22Rv1 (cell line): ENCODE measurements at regions not wholly inside any gene's neighbourhood (a gene's known extent, or its start where the extent isn't known, plus 50 kb on each side); places are given as distances from the start of the nearest gene placed in this dataset.

Source experiments
- H3K27ac ChIP-seq: fragments of 450-650 bp; 2 replicates; pipeline ENCODE4 v1.5.1; 2017
- CTCF ChIP-seq: fragments of 450-650 bp; IDR thresholded peaks from 2 replicates; pipeline ENCODE4 v1.5.1; 2017; ENCODE audit warnings: mild to moderate bottlenecking
- ZFX ChIP-seq: fragments of 450-650 bp; IDR thresholded peaks from 2 replicates; pipeline ENCODE4 v1.6.1; 2017; ENCODE audit warnings: antibody characterized with exemption, borderline replicate concordance

GRCh38 chr1:90201467-90202358 is 206.8 kb downstream of the ZNF326 start:
- TF ChIP-seq ZFX = no peak
- no peak for TF ChIP-seq CTCF
- H3K27ac ChIP-seq = no peak overlapping the region

DNA sequence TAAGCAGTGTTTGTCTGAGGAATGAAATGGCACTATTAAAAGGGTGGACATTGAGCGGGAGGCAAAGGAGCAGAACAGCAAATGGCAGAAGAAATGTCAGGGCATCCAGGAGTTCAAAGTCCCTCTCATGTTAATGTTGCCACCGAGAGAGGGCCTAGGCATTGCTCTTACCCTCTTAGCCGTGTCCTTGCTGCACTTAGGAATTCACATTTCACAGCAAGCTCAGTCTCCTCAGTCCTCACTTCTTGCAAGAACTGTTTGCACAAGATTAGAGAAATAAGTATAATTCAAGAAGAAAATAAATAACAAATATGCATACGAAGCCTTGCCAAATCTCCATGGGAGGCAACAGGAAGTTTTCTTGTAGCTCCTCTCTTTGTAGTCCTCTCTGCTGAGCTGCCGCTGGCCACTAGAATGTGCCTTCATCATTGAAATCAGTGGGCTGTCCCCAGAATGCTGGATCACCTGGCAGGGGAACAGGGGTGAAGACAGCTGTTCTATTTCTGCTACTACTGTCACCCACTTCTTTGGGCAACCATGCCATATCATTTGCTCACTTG is 205.8 kb downstream of the ZNF326 start:
- TF ChIP-seq ZFX (no peak), CTCF (no peak)
- H3K27ac ChIP-seq = no peak overlapping the region

- H3K27ac ChIP-seq = no peak overlapping the region
- no peak for TF ChIP-seq CTCF
- TF ChIP-seq ZFX = no peak
These were observed 203.9 kb downstream of the ZNF326 start for GRCh38 chr1:90198616-90199332.

DNA sequence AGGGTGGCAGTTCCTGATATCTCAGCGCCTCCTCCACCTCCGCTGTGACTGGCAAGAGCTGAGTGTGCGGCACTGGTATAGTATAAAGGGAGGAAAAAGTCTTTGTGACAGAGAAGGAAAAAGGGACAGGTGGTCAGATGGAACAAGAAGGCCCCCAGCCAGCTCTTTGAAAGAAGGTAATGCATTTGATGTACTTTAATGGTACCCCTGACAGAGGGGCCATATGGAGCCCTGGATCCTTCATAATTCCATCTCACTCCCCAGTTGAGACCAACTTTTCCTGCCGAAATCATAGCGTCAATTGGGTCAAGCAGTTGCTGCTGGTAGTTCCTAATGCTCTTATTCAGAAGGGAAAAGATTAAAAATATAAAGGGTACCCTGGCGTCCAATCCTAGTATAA is 198.2 kb downstream of the ZNF326 start:
- no peak for TF ChIP-seq ZFX
- H3K27ac ChIP-seq = no peak overlapping the region

- no peak overlapping the region for H3K27ac ChIP-seq
- TF ChIP-seq CTCF (no peak), ZFX (no peak)
These were observed 197.5 kb downstream of the ZNF326 start for GRCh38 chr1:90192408-90192807.

GRCh38 chr1:90190523-90190922 is 195.6 kb downstream of the ZNF326 start:
- no peak for TF ChIP-seq CTCF
- TF ChIP-seq ZFX = no peak
- no peak overlapping the region for H3K27ac ChIP-seq

- TF ChIP-seq CTCF = no peak
- TF ChIP-seq ZFX = no peak
- no peak overlapping the region for H3K27ac ChIP-seq
These were observed 195.0 kb downstream of the ZNF326 start for GRCh38 chr1:90189889-90190288.
